Keratinocyte (primary cell): ENCODE measurements at regions not wholly inside any gene's neighbourhood (a gene's known extent, or its start where the extent isn't known, plus 50 kb on each side); places are given as distances from the start of the nearest gene placed in this dataset.

Source experiments
- DNase-seq: peaks from one replicate; pipeline ENCODE4 v3.0.0-alpha.2; 2011; ENCODE audit warnings: low read depth, missing footprints, low spot score
- FAIRE-seq: peaks from 2 replicates; lab custom pipeline; 2011; peaks lifted over from hg19 to GRCh38; lab: Jason Lieb, UNC
- H2AFZ ChIP-seq: 2 replicates; pipeline ENCODE4 v1.6.0; 2012; ENCODE audit warnings: low read length, control low read depth, inconsistent platforms; ENCODE audit not compliant: control insufficient read depth
- H3K27ac ChIP-seq: 2 replicates; pipeline ENCODE4 v1.5.1; 2011; ENCODE audit warnings: low read length; ENCODE audit not compliant: control insufficient read depth, insufficient read depth
- H3K27me3 ChIP-seq: 3 replicates; pipeline ENCODE4 v1.6.0; 2011; ENCODE audit warnings: low read length; ENCODE audit not compliant: control insufficient read depth, insufficient read depth; ENCODE audit errors: extremely low read depth
- H3K36me3 ChIP-seq, 2 experiments: 2 replicates in 1 of 2; 3 replicates in 1 of 2; pipeline ENCODE4 v1.5.1; 2011; ENCODE audit warnings: low read length in 2 of 2, mild to moderate bottlenecking in 1 of 2; ENCODE audit not compliant: control insufficient read depth in 2 of 2, insufficient read depth in 2 of 2; ENCODE audit errors: extremely low read depth in 1 of 2
- H3K4me1 ChIP-seq: 3 replicates; pipeline ENCODE4 v1.5.1; 2011; ENCODE audit warnings: low read length; ENCODE audit not compliant: control insufficient read depth, insufficient read depth; ENCODE audit errors: extremely low read depth
- H3K4me2 ChIP-seq: 3 replicates; pipeline ENCODE4 v1.6.0; 2011; ENCODE audit warnings: low read depth, low read length; ENCODE audit not compliant: control insufficient read depth, insufficient read depth; ENCODE audit errors: extremely low read depth
- H3K4me3 ChIP-seq, 3 experiments: fragments of 200-600 bp in 1 of 3; sonication (generic) in 1 of 3; 2 replicates in 2 of 3; 3 replicates in 1 of 3; pipeline ENCODE4 v1.5.1; 2011 to 2016; ENCODE audit warnings: low read length in 3 of 3, mild to moderate bottlenecking in 3 of 3, control low read depth in 2 of 3, inconsistent platforms in 1 of 3, low read depth in 1 of 3, mixed read lengths in 1 of 3, mixed run types in 1 of 3, moderate library complexity in 1 of 3; ENCODE audit not compliant: control insufficient read depth in 2 of 3, insufficient read depth in 2 of 3; ENCODE audit errors: extremely low read depth in 1 of 3
- H3K79me2 ChIP-seq: 2 replicates; pipeline ENCODE4 v1.6.0; 2012; ENCODE audit warnings: low read length; ENCODE audit not compliant: control insufficient read depth, insufficient read depth
- H3K9ac ChIP-seq: 3 replicates; pipeline ENCODE4 v1.6.0; 2011; ENCODE audit warnings: low read length; ENCODE audit not compliant: control insufficient read depth, insufficient read depth; ENCODE audit errors: extremely low read depth
- H3K9me1 ChIP-seq: 3 replicates; pipeline ENCODE4 v1.6.0; 2011; ENCODE audit warnings: low read length; ENCODE audit not compliant: control insufficient read depth, insufficient read depth; ENCODE audit errors: extremely low read depth
- H3K9me3 ChIP-seq: 2 replicates; pipeline ENCODE4 v1.5.1; 2012; ENCODE audit warnings: low read depth, low read length; ENCODE audit not compliant: control insufficient read depth
- H4K20me1 ChIP-seq: 3 replicates; pipeline ENCODE4 v1.6.0; 2011; ENCODE audit warnings: low read length; ENCODE audit not compliant: control insufficient read depth, insufficient read depth; ENCODE audit errors: extremely low read depth
- CTCF ChIP-seq, 3 experiments: IDR thresholded peaks in 1 of 3; conservative IDR thresholded peaks in 1 of 3; optimal IDR thresholded peaks in 1 of 3; 2 replicates in 2 of 3; 3 replicates in 1 of 3; pipeline versions ENCODE3 to v1.5.1; 2011; ENCODE audit warnings: low read length in 3 of 3, mild to moderate bottlenecking in 3 of 3, moderate library complexity in 2 of 3, control low read depth in 1 of 3, inconsistent platforms in 1 of 3; ENCODE audit not compliant: insufficient read depth in 2 of 3; ENCODE audit errors: extremely low read depth in 1 of 3
- EZH2 ChIP-seq: IDR thresholded peaks from one replicate; pipeline ENCODE4 v1.6.1; 2012; ENCODE audit warnings: inconsistent platforms, mild to moderate bottlenecking, low read length, moderate library complexity
- dilution Hi-C: fragments of 300-500 bp; cut with MboI; formaldehyde crosslinking; loops from one replicate; pipeline ENCODE4 v1.7.0; 2020; ENCODE audit warnings: low sequenced_read_pairs; ENCODE audit not compliant: extremely low pct_ligation_motif_present

- Histone ChIP-seq H2AFZ (no peak overlapping the region), H3K9me3 (no peaks in the 10 kb centered on the region), H3K4me2 (no peak overlapping the region), H3K36me3 (no peaks in the 10 kb centered on the region), H3K9ac (no peak overlapping the region), H3K4me1 (no peaks in the 10 kb centered on the region), H3K27ac (no peak overlapping the region), H4K20me1 (no peaks in the 10 kb centered on the region), H3K4me3 (no peak overlapping the region), H3K79me2 (no peaks in the 10 kb centered on the region), H3K27me3 (no peaks in the 10 kb centered on the region), H3K9me1 (no peaks in the 10 kb centered on the region)
- DNase-seq (no peak), FAIRE-seq (no peak)
- dilution Hi-C loops, result no loop called here
- TF ChIP-seq EZH2 (no peak), CTCF (optimal IDR thresholded peaks at IDR 0.05 in 1 of 3, IDR thresholded peaks at IDR 0.05 in 1 of 3, conservative IDR thresholded peaks at IDR 0.05 in 1 of 3; ENCODE audit: extremely low read depth in 1 of 3, insufficient read depth in 2 of 3, low read length in 3 of 3) (no peak)
Measured at GRCh38 chr11:131305005-131305404, 65.4 kb upstream of the NTM start.

GRCh38 chr11:131307506-131307905 lies 62.9 kb upstream of the NTM start:
- Histone ChIP-seq H3K4me3 (no peak overlapping the region), H4K20me1 (no peaks in the 10 kb centered on the region), H3K4me1 (no peaks in the 10 kb centered on the region), H3K27ac (no peak overlapping the region), H2AFZ (no peak overlapping the region), H3K27me3 (no peaks in the 10 kb centered on the region), H3K36me3 (no peaks in the 10 kb centered on the region), H3K9me1 (no peaks in the 10 kb centered on the region), H3K79me2 (no peaks in the 10 kb centered on the region), H3K9me3 (no peaks in the 10 kb centered on the region), H3K9ac (no peak overlapping the region), H3K4me2 (no peak overlapping the region)
- FAIRE-seq (no peak), DNase-seq (no peak)
- TF ChIP-seq EZH2 (no peak), CTCF (optimal IDR thresholded peaks at IDR 0.05 in 1 of 3, IDR thresholded peaks at IDR 0.05 in 1 of 3, conservative IDR thresholded peaks at IDR 0.05 in 1 of 3; ENCODE audit: extremely low read depth in 1 of 3, insufficient read depth in 2 of 3, low read length in 3 of 3) (no peak)
- dilution Hi-C loops, result no loop called here
